ENCODE measurements at regions not wholly inside any gene's neighbourhood (a gene's known extent, or its start where the extent isn't known, plus 50 kb on each side); places are given as distances from the start of the nearest gene placed in this dataset.

DNA sequence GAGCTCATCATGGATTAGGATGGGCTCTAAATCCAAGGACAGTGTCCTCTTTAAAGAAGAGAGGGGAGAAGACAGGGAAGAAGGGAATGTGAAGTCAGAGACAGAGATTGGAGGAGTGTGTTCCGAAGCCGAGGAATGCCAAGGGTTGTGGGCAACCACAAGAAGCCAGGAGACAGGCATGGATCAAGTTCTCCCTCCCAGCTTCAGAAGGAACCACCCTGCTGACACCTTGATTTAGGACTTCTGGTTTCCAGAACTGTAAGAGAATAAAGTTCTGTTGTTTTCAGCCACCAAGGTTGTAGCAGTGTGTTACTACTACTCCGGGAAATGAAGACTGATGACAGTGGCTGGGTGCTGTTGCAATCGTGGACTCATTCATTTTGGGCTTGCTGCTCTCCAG lies 120.1 kb downstream of the RPS12 start:
- TF ChIP-seq CTCF (IDR thresholded peaks at IDR 0.05) = no peak
- TF ChIP-seq EP300 (IDR thresholded peaks at IDR 0.05; ENCODE audit: low read depth) = no peak
- no peak for TF ChIP-seq POLR2A (IDR thresholded peaks at IDR 0.05)
- TF ChIP-seq POLR2AphosphoS5 (IDR thresholded peaks at IDR 0.05) = no peak

Data from transverse colon (tissue), 4 donors.